Activated T-helper 9 cell treated with anti-CD3 and anti-CD28 coated beads, Interleukin-2, amount 50 U/mL, for 16 hours (primary cell): ENCODE measurements at regions not wholly inside any gene's neighbourhood (a gene's known extent, or its start where the extent isn't known, plus 50 kb on each side); places are given as distances from the start of the nearest gene placed in this dataset.

Source experiments
- DNase-seq: peaks from one replicate; pipeline ENCODE4 v3.0.0-alpha.2; 2020; ENCODE audit warnings: low read depth

DNA sequence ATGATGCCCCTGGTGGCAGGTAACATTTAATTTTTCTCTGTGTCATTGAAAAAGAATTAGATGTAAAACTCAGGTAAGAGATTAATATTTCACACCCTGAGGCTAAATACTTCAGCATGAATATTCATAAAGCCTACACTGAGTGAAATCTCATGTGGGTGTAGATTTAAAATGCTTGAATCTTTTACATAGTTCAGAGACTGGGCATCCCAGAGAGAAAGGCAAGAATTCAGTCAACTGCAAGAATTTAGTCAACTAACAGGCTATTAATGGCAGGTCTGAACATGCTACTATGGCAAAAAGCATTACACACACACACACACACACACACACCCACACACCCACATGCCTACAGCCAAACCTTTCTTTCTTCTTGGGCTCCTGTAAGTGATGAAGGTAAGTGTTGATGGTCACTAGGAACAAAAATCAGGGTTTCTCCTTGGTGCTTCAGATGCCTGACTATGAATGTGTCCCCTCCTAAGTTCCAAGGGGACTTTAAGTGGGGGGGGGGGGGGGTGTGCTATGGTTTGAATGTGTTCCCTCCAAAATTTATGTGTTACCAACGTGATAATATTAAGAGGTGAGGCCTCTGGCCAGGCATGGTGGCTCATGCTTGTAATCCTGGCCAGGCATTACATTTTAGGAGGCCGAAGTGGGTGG lies 63.7 kb upstream of the PSMD7 start:
- DNase-seq, result no peak

DNA sequence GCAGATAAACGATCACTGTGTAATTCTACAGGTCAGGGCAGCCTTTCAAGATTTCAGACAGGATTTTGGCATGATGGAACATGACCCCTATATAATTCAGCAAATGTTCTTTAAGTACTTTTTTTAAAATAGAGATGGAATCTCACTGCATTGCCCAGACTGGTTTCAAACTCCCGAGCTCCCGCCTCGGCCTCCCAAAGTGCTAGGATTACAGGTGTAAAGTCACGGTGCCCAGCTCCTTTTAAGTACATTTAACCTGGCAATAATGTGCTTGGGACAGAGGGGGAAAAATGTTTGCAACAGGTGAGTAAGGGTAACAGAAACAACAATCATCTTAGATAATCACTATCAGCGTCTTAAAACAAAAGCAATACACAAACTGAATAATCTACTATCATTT lies 66.5 kb upstream of the PSMD7 start:
- no peak for DNase-seq

DNA sequence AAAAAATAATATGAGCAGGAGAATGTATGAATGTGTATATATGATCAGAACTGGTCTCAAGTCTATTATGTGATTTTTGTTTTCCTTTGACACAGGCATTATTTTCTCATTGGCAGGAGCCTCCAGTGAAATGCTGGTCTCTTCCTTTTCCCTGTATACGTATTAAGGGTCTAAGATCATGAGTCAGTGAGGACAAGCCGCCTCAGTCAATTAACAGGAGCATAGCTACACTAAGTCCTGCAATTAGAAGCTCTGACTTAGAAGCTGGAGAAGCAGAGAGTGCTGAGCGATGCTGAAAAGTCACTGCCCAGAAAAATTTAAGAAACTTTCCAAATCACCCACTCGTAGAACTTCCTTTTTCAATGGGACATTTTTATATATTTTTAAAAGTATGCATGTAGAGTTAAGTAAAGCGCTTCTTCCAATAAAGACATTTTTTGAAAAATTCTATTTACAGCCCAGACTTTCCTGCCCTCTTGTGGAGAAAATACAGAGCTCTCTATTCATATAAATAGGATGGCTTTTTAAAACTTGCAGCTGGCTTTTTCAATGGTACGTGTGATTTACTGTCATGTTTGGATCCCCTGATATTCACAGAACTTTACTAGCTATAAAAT lies 70.2 kb upstream of the PSMD7 start:
- DNase-seq, result no peak

DNA sequence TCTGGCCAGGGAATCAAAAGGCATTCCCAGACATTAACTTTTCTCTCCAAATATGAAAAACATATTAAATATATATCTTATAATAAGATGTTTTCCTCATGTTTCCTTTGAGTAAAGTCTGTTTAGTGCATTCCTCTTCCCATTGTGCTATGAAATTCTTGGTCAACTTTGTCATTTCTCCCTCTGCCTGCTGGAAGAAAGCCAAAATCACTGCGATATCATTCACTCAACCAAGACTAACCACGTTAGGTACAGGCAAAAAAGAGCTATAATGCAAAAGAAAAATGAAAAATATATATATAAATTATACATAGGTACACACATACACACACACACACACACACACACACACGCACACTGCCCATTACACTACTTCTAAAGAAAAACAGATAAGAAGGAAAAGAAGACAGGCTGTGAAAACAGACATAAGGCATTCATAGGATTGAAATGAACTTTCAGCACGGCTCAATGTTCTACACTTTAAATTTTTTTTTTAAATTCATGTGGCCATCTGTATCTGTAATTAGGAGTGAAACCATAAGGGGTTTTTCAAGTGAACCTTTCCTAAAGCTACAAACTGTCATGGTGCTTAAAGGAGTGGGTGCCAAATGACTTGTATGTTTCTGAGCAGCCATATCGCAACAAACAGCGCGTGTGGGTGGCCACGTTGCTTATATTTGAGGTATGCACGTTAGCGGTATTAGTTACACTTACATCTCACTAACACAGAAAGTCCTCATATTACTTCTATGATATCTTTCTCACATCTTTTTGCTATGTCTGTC lies 71.6 kb upstream of the PSMD7 start:
- no peak for DNase-seq

DNA sequence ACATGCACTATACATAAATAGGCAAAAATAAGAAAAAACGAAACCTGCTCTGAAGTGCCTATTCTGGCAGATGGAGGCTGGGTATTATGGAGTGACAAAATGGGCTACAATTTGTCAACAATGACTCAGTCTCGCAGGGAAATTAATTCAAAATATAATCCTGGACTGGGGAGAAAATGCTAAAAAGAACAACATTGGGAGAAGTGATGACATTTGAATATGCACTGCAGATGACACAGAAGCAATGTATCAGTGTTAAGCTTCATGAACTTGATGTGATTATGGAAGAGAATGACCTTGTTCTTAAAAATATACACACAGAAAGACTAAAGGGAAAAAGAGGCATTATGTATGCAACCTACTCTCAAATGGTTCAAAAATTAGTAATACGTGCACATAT lies 74.8 kb upstream of the PSMD7 start:
- DNase-seq, result no peak

DNA sequence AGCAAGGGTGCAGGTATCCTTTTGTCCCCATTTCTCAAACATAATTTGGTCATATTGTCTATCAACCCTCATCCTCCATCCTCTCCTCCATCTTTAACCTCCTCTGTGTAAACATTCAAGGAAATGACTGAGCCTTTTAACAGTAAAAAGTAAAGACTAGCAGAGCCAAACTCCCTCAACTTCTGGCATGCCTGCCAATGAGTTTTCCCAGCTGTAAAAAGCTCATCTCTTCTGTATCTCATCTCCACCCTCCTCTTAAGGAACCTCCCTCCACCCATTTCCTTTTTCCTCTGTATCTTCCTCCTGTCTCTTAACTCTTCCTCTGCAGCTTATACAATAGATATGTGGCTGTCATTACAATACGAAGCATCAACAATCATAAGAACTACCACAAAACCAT lies 76.9 kb upstream of the PSMD7 start:
- DNase-seq, result no peak

DNA sequence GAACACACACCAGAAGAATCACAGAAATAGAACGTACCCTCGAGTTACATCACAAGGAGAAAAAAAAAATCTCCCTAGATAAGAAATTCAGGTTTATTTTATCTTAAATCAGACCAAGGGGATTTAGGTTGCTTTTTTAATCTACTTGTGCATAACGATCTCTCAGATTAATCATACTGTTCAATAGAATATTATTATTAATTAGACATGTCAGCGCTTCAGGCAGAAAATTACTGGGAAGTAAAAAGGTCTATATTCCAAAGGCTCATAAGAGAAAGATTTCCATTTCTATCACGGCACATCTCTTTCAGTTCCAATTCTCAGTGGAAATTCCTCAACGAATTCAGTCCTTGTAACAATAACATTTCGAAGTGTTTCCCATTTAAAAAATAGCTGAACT lies 77.7 kb upstream of the PSMD7 start:
- no peak for DNase-seq

DNA sequence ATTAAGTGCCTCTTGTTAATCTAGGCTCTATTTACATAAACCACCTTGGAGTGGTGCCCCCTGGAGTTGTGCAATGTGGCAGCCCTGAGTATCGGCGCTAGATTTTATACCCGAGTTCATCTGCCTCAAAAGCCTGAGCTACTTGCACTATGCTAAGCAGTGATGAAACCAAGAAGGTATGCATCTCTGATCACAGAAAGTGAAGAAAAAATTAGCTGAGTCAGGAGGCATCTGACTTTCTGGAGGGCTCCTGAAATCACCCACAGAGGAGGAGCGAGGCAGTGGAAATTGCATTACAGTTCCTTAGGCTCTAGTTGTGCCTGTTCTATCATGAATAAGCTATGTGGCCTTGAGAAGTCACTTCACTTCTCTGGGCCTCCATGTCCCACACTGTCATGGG lies 80.3 kb upstream of the PSMD7 start:
- DNase-seq, result no peak

DNA sequence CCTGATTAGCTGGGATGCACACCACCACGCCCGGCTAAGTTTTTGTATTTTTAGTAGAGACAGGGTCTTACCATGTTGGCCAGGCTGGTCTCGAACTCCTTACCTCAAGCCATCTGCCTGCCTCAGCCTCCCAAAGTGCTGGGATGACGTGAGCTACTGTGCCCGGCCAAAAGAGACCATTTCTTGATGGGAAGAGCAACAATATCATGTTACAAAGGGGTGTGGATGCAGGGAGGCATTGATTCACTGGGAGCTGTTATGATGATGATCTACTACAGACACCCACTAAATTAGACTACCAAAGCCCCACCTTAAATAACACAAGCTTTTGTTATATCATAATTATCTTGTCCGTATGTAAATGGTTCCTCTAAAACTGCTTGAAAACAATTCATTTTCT lies 81.4 kb upstream of the PSMD7 start:
- no peak for DNase-seq

DNA sequence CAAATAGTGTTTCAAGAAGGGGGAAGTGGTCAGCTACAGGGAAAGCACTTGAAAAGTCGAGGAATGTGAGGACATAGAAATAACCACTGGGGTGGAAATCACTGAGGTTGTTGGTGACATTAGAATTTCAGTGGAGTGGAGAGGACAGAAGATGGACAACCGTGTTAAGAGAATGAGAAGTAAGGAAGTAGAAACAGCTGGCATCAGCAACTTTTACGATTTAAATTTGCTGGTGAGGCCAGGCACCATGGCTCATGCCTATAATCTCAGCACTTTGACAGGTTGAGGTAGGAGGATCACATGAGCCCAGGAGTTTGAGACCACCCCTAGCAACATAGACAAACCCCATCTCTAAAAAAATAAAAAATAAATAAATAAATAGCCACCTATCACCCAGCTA lies 83.2 kb upstream of the PSMD7 start:
- DNase-seq, result no peak

DNA sequence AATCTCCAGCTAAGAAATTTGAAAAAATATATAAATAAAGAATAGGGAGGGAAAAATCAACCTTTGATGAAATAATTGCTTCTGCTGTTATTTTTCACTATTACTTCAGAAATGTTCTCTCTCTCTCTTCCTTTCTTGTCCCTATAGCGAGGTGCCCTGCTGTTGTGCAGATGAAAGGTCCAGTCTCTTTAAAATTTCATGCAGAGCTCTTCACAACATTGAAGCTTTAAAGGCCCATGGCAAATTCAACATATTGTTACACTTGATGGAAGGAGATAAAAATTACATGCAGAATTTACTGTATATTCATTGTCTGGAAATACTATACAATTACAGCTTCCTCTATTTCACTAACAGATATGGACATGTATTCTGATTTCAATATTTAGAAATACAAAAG lies 86.4 kb upstream of the PSMD7 start:
- no peak for DNase-seq

DNA sequence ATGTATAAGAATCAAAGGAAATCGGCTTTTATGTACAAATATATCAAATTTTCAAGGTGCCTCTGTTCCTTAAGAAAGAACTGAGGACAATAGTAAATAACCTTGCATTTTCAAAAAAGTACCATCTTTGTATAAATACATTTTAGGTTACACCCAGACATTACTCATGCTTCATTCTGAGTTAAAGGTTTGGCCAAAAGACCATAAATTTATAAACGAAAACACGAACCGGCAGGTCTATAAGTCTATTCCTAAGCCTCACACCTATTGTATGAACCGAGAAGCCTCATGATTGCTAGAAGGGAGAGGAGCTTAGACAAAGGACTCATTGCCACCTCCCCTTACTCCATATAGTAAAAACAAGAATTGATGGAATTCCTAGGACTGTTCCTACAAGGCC lies 94.6 kb upstream of the PSMD7 start:
- DNase-seq, result no peak

DNA sequence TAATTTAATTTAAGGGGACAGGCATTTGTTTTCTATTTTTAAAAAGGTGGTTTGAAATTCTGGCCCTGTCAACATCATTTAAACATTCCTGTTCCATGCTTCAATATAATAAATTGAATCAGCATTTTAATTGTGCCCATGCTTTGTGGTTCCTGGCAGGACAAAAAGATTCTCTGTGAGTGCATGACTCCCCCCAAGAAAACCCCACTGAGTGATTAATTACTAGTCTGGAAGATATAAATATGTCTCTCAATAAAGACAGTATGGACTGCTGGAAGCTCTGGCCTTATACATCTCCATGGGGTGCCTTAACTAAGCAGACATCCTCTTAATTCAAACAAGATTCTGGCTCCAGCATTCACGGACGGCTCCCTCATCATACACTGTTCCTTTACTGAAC lies 95.0 kb upstream of the PSMD7 start:
- DNase-seq, result no peak

DNA sequence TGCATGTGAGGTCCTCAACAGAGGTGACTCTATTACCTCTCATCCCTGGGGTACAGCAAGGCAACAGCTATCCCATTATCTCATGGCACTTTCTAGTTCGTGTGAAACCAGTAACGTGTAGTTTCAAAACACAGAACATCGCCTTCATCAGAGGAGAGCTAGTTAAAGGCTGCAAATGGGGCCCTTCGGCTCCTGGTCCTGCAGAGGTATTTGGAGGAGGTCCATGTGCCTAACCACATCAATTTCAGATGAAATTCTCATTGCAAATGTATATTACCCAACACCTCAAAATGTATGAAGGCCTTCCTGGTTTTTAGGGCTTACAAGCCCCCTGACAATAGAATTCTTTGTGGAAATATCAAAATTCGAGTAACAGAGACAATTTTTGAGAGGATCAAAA lies 95.7 kb upstream of the PSMD7 start:
- no peak for DNase-seq

DNA sequence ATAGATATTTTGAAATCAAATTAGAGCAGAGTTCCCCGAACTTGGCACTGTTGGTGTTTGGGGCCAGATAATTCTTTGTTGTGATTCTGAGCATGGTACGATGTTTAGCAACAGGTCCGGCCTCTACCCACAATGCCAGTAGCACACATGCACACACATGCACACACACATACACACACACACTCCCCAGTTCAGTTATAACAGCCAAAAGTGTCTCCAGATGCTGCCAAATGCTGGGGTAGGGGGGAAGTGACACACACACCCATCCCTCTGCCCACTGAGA lies 96.8 kb upstream of the PSMD7 start:
- DNase-seq, result no peak

DNA sequence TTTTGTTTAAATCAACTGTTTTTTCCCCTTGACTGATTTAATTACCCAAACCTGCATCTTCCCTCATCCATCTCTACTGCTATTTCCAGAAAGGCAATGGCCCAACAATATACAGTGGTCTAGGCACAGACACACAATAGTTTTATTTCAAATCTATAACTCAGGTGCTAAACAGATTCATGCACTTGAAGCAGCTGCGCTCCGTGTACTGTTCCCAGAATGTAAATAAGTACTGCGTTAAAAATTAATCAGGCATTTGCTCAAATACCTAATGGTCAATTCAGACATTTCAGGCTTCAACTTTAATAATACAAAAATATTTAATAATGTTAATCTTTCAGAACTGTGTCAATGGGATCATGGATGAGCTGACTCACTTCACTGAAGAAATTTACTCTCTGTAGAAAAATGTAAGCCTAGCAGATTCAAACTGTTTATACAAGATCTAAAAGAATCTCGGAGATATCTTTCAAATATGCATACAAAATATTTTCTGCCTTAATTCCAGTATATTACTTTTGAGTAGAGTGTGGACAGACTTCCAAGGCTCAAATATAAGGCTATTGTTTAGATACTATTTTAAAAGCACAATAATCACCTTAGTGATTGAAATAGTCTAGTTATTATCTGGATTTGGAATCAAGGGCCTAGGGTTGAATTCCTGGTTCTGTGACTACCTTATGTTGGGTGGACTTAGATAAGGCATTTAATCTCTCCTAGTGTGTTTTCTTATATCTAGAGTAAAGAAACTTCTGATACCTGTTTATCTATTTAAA lies 97.4 kb upstream of the PSMD7 start:
- no peak for DNase-seq

DNA sequence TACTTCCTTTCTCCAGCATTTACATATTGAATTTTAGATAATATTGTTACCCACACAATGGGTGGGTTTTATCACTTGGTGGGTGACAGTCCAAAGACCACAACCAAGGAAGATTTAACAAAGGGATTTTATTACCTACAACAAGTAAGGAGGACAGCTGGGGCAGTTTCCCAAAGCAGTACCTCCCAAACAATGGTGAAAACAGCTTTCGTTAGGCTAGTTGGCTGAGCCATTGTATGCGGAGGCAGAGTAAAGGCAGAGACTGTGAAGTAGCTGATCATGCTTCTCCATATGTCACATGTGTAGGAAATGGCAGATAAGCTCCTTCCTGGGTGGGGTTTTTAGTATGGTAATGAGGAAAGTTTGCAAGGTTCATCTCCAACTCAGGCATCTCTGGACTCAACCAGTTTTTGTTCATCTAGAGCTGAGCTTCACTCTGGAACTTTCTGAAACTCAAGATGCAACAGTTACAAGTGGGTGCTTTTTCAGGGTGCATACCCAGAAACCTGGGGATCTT lies 104.3 kb upstream of the PSMD7 start:
- DNase-seq, result no peak

DNA sequence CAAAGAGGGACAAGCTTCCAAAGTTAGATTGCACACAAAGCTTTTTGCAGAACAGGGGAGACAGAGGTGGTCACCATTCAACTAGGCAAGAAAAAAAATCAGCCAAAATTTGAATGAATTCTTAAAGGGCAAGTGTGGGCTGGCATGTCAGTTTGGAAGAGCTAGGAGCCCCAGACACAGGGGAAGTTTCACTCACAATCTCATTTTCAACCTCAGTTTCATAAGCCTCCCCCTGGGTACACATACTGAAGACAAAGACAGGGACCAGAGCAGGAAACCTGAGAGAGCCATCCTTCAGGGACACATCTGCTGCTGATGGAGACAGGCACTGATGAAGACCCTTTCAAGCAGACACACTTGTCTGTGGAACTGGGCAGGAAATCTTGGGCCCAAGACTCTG lies 106.3 kb upstream of the PSMD7 start:
- DNase-seq, result no peak

DNA sequence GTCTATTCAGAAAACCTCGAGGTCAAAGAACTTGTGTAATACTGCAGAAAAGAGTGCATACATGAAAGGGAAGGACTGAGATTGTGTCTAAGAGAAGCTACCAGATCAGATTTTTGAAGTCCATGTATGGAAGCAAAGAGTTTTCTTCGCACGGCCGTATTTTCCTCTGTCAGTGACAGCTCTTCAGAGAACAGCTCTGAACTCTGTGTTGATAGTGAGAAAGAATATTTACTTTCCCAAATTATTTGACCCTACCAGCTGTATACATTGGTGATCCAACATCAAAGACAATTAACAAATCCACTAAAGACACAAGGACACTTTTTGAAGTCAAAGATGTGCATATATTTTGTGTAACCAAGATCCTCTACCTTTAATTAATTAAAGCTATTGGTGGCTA lies 107.8 kb upstream of the PSMD7 start:
- no peak for DNase-seq

DNA sequence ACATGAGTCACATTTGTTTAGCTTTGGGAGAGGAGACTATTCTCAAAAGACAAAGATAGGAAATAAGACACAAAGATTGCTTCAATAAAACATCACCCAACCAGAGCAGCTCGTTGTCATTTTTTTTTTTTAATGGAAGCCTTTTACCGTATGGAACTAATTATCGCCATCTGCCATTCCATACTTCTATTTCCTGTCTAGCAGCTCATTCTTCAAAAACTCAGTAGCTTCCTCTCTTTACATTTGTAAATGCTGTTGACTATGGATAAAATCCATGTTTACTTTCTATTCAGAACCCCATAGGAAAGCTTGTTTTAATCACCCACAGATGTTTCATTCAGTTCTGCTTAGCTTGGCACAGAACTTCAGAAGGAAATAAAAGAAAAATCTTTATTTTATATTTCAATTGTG lies 110.0 kb upstream of the PSMD7 start:
- DNase-seq, result no peak

DNA sequence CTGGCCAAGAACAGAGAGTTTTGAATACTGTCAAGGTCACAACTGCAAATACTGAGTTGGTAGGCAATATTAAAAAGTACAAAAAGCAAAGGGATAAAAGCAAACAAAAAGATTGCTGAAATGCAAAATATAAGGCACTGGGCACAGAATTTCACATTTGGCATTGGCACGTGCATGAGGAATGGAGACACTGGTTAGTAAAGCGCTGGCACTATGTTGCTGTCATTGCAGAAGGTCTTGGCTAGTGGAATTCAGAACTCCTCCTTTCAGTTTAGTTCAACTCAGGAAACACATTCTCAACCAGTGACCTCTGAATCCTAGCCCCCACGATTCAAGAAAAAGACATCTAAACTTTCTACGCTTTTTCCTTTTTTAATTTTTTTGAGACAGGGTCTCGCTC lies 111.8 kb upstream of the PSMD7 start:
- DNase-seq, result no peak

DNA sequence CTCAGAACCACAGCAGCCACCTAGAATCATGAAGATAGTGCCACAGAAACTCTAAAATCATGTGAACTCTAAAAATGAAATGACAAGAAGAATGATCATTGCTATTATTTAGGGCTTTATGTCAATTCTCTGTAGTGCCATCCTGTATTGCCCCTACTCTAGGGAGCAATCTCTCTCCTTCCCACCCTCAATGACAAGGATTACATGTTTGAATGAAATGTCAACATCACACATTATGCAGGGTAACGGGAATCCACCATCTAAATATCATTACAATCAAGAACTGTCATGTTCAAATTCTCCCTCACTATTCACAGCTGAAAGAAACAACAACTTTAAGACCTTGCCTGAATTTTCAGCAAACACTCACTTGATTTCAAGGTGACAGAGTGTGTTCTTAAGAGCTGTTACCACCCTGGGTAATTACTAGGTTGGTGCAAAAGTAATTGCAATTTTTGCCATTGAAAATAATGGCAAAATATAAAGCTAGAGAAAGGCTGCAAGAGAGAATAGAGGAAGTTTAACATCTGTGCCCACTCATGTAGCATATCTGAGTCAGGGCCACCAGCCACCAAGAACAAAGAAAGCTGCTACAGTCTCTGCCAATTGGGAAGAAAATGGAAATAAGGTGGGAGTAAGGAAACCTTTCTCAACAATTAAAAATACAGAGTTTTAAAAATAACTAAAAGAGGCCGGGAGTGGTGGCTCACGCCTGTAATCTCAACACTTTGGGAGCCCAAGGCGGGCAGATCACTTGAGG lies 112.8 kb upstream of the PSMD7 start:
- DNase-seq, result no peak
